ENCODE measurements at regions not wholly inside any gene's neighbourhood (a gene's known extent, or its start where the extent isn't known, plus 50 kb on each side); places are given as distances from the start of the nearest gene placed in this dataset.

- Mint-ChIP-seq H3K9me3 (no peaks in the 10 kb centered on the region), H3K4me3 (no peak overlapping the region), H3K27ac (no peak overlapping the region), H3K4me1 (ENCODE audit: low read depth) (no peaks in the 10 kb centered on the region), H3K27me3 (peaks cover 21% of the 10 kb centered on the region), H3K36me3 (ENCODE audit: low read depth) (no peaks in the 10 kb centered on the region)
Observed at GRCh38 chr11:45483416-45483815, 182.0 kb downstream of the CHST1 start.

- Mint-ChIP-seq H3K4me1 (ENCODE audit: low read depth) (no peaks in the 10 kb centered on the region), H3K36me3 (ENCODE audit: low read depth) (no peaks in the 10 kb centered on the region), H3K4me3 (no peak overlapping the region), H3K27me3 (peaks cover 21% of the 10 kb centered on the region), H3K27ac (no peak overlapping the region), H3K9me3 (no peaks in the 10 kb centered on the region)
Observed at GRCh38 chr11:45482331-45482730, 183.1 kb downstream of the CHST1 start.

DNA sequence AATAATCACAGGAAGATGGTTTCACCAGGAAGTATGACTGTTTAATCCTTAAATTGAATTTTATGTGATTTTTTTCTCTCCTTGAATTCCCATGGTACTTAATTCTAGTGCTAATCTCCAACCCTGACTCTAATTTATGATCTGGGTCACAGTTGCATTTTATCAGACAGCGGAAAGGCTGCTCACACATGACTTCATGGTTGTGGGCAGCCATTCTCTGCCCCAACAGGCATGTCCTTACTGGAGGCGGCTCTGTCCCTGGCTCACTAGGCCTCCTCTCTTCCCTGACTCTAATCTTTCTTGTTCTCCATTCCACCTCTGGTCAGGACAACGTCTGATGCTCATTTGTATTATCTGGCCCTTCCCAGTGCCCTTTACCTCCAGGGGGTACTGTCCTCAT, 184.4 kb downstream of the CHST1 start:
- Mint-ChIP-seq H3K27ac (no peak overlapping the region), H3K4me1 (ENCODE audit: low read depth) (no peaks in the 10 kb centered on the region), H3K36me3 (ENCODE audit: low read depth) (no peaks in the 10 kb centered on the region), H3K4me3 (no peak overlapping the region), H3K27me3 (peaks cover 21% of the 10 kb centered on the region), H3K9me3 (no peaks in the 10 kb centered on the region)

- Mint-ChIP-seq H3K27ac (no peak overlapping the region), H3K4me1 (ENCODE audit: low read depth) (no peaks in the 10 kb centered on the region), H3K9me3 (no peaks in the 10 kb centered on the region), H3K36me3 (ENCODE audit: low read depth) (no peaks in the 10 kb centered on the region), H3K27me3 (peaks cover 17% of the 10 kb centered on the region), H3K4me3 (no peak overlapping the region)
Observed at GRCh38 chr11:45477588-45477987, 187.8 kb downstream of the CHST1 start.

- H3K27me3 Mint-ChIP-seq = peaks cover 15% of the 10 kb centered on the region
- H3K4me3 Mint-ChIP-seq = no peak overlapping the region
- H3K9me3 Mint-ChIP-seq = no peaks in the 10 kb centered on the region
- H3K27ac Mint-ChIP-seq = no peak overlapping the region
- no peaks in the 10 kb centered on the region for H3K4me1 Mint-ChIP-seq (ENCODE audit: low read depth)
- H3K36me3 Mint-ChIP-seq (ENCODE audit: low read depth) = no peaks in the 10 kb centered on the region
Observed at GRCh38 chr11:45476126-45476525, 189.3 kb downstream of the CHST1 start.

DNA sequence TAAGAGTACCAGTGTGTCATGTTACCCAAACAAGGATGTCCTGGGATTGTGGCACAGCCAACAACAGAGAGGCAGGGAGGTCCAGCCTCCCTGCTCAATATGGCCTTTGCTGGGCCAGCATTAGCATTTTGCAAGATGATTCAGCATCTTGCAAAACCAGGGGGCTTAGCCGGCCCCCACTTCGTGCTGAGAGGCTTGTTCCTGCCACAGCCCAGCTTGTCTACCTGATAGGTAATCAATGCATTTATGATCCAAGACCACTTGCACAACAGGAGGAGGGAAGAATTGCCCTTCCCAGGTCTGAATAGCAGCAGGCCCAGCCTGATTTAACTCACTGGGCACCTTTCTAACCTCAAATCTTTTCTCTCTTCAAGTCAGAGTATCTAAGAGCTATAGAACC, 189.0 kb upstream of the SYT13 start:
- Mint-ChIP-seq H3K36me3 (ENCODE audit: low read depth) (no peaks in the 10 kb centered on the region), H3K4me1 (ENCODE audit: low read depth) (no peaks in the 10 kb centered on the region), H3K9me3 (no peaks in the 10 kb centered on the region), H3K27ac (no peak overlapping the region), H3K27me3 (peaks cover 10% of the 10 kb centered on the region), H3K4me3 (no peak overlapping the region)

DNA sequence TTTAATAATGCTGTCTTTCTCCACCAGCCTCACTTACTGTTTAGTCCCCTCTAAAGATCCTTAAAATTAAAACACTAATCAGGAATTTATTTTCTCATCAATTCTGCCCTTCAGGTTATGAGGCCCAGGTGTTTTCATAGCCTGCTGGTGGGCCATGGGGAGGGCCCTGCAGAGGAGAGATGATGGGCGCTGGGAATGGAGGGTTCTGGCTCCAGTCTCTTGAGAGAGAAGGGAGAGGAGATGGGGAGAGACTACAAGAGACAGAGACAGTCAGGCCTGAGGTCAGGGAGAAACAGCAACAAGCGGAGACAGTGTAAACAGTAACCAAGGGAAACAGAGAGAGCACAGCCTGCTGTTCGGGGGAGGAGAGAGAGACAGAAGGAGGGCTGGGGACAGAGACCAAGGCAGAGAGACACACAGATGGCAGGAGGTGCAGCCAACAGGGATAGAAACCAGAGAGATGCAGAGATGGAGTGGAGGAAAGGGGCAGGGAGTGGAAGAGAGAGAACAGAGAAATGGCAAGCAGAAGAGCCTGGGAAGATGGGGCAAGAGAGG, 187.3 kb upstream of the SYT13 start:
- H3K36me3 Mint-ChIP-seq (ENCODE audit: low read depth) = no peaks in the 10 kb centered on the region
- H3K4me3 Mint-ChIP-seq = no peak overlapping the region
- no peaks in the 10 kb centered on the region for H3K4me1 Mint-ChIP-seq (ENCODE audit: low read depth)
- no peaks in the 10 kb centered on the region for H3K9me3 Mint-ChIP-seq
- H3K27ac Mint-ChIP-seq = no peak overlapping the region
- H3K27me3 Mint-ChIP-seq = peaks cover 10% of the 10 kb centered on the region

DNA sequence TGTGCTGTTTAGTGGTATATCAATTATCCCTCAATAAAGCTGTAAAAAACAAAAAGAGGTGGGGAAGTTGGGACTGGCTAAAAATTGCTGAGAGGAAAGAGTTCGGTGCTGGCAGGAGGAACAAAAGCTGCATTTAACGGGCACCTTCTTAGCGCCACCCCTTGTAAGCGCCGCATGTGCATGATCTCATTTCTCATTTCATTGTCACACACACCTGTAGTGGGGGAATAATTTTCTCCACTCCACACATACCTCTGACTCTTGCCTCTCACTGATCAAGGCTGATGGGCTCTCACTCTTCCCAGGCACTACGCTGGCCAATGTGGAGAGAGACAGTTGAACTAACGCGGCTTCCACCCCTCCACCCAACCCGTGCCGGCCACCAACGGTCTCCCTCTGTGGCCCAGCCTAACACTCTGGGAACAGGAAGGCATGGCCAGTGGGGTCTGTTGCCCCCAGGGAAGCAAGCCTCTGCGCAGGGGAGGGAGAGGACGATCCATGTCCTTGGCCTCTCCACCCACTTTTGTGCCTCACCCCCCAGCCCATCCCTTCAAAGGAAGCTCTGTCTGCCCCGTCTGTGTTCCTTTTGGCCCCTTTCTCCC, 186.7 kb upstream of the SYT13 start:
- H3K27me3 Mint-ChIP-seq = peaks cover 10% of the 10 kb centered on the region
- H3K27ac Mint-ChIP-seq = no peak overlapping the region
- no peaks in the 10 kb centered on the region for H3K9me3 Mint-ChIP-seq
- no peaks in the 10 kb centered on the region for H3K4me1 Mint-ChIP-seq (ENCODE audit: low read depth)
- H3K36me3 Mint-ChIP-seq (ENCODE audit: low read depth) = no peaks in the 10 kb centered on the region
- H3K4me3 Mint-ChIP-seq = no peak overlapping the region

DNA sequence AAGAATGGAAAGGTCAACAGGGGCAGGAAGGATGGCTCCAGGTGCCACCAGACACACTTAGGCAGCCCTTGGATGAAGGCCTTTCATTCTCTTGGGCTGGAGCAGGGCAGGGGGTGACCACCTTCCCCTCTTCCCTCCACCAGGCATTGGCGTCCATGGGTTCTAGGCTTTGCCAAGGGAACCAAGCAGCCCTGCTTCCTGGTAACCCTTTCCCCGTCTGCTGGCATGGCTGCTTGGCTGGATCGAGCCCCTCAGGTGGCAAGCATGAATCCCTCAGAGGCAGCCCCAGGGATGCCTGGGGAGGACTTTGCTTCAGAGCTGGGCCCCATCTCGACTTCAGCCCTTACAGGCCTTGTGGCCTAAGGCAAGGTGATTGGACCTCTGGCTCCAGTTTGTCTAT, 185.1 kb upstream of the SYT13 start:
- Mint-ChIP-seq H3K27ac (no peak overlapping the region), H3K4me3 (no peak overlapping the region), H3K9me3 (no peaks in the 10 kb centered on the region), H3K4me1 (ENCODE audit: low read depth) (no peaks in the 10 kb centered on the region), H3K36me3 (ENCODE audit: low read depth) (no peaks in the 10 kb centered on the region), H3K27me3 (peaks cover 10% of the 10 kb centered on the region)

DNA sequence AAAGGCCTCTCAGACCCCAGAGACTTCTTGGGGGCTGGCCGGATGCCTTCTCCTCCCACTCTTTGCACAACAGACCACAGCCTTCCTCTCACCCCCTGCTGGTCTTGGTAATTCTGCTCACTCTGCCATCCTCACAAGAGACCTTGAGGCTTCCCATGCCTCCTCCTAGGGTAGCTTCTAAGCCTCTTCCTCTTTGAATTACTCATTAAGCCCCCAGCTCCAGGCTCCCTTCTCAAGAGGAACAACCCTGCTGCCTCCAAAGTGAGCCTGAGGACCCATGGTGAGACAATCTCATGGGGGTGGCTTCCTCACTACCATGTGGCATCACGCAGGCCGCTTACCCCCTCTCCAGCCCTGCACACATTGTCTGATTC, 184.6 kb upstream of the SYT13 start:
- no peak overlapping the region for H3K27ac Mint-ChIP-seq
- H3K9me3 Mint-ChIP-seq = no peaks in the 10 kb centered on the region
- no peaks in the 10 kb centered on the region for H3K36me3 Mint-ChIP-seq (ENCODE audit: low read depth)
- H3K4me3 Mint-ChIP-seq = no peak overlapping the region
- no peaks in the 10 kb centered on the region for H3K4me1 Mint-ChIP-seq (ENCODE audit: low read depth)
- H3K27me3 Mint-ChIP-seq = peaks cover 10% of the 10 kb centered on the region

GRCh38 chr11:45470151-45470793, 184.1 kb upstream of the SYT13 start:
- peaks cover 10% of the 10 kb centered on the region for H3K27me3 Mint-ChIP-seq
- no peak overlapping the region for H3K4me3 Mint-ChIP-seq
- H3K9me3 Mint-ChIP-seq = no peaks in the 10 kb centered on the region
- no peaks in the 10 kb centered on the region for H3K4me1 Mint-ChIP-seq (ENCODE audit: low read depth)
- no peaks in the 10 kb centered on the region for H3K36me3 Mint-ChIP-seq (ENCODE audit: low read depth)
- H3K27ac Mint-ChIP-seq = no peak overlapping the region

DNA sequence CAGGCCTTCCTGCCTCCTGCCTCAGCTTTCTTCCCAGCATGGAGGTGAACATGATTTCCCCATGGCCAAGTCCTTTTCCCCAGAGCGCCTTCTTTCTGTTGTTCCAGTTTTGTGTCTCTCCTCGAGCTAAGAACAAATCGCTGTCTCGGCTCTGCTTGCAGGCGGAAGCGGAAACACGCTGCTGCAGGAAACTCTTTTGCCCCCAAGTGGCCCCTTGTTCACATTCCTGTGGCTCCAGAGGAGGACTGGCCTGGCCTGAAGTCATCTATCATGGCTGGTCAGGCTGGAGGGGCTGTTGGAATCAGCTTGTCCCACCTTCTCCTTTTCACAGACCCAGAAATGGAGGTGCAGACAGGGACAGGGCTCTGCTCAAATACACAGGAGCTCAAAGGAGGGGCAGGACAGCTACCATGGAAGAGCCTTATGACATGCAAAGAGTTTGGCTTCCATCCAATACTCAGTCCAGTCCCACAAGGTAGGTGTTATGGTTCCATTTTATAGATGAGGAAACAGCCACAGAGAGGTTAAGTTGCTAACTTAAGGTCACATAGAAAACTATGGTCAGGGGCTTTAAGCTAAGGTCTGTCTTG, 182.2 kb upstream of the SYT13 start:
- no peaks in the 10 kb centered on the region for H3K9me3 Mint-ChIP-seq
- no peaks in the 10 kb centered on the region for H3K4me1 Mint-ChIP-seq (ENCODE audit: low read depth)
- H3K36me3 Mint-ChIP-seq (ENCODE audit: low read depth) = no peaks in the 10 kb centered on the region
- no peak overlapping the region for H3K4me3 Mint-ChIP-seq
- H3K27me3 Mint-ChIP-seq = peaks cover 7% of the 10 kb centered on the region
- no peak overlapping the region for H3K27ac Mint-ChIP-seq

DNA sequence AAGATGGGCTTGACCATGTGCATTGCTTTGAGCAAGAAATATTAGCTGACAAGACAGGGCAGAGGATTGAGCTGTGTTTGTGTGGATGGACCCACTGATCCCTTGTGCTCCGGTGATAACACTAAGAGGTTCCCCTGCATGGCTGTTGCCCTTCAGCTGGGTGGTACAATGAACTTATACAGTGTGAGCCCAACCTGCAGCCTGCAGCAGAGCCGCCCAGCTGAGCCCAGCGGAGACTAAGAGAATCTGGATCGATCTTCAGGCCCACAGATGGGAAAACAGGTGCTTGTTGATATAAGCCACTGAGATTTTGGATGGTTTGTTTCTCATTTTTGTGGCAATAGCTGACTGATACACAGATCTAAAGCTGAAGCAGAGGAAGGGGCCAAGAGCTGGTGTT, 177.4 kb upstream of the SYT13 start:
- peaks cover 12% of the 10 kb centered on the region for H3K27me3 Mint-ChIP-seq
- H3K9me3 Mint-ChIP-seq = no peaks in the 10 kb centered on the region
- no peaks in the 10 kb centered on the region for H3K4me1 Mint-ChIP-seq (ENCODE audit: low read depth)
- H3K4me3 Mint-ChIP-seq = no peak overlapping the region
- H3K27ac Mint-ChIP-seq = no peak overlapping the region
- no peaks in the 10 kb centered on the region for H3K36me3 Mint-ChIP-seq (ENCODE audit: low read depth)

GRCh38 chr11:45461514-45461913, 175.4 kb upstream of the SYT13 start:
- H3K9me3 Mint-ChIP-seq = no peaks in the 10 kb centered on the region
- peaks cover 12% of the 10 kb centered on the region for H3K27me3 Mint-ChIP-seq
- H3K27ac Mint-ChIP-seq = no peak overlapping the region
- H3K4me1 Mint-ChIP-seq (ENCODE audit: low read depth) = no peaks in the 10 kb centered on the region
- no peak overlapping the region for H3K4me3 Mint-ChIP-seq
- H3K36me3 Mint-ChIP-seq (ENCODE audit: low read depth) = no peaks in the 10 kb centered on the region

DNA sequence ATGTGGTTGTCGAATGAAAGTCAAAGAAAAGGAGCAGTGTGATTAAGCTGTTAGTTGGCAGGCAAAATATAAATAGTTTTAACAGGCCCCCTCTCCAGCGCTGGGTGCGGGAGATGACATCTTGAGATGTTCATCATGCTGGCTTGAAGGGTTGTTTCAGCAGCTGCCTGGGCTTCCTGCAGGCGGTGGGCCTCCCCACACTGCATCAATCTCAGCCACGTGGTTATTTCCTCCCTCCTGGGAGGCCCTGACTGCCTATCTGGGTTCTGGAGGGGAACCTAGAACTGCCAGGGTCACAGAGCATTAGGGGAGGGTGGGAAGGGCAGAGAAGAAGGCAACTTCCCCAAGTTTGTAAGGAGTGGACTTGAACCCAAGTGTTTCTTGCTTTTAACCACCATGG, 173.3 kb upstream of the SYT13 start:
- Mint-ChIP-seq H3K27me3 (peaks cover 20% of the 10 kb centered on the region), H3K9me3 (no peaks in the 10 kb centered on the region), H3K4me1 (ENCODE audit: low read depth) (no peaks in the 10 kb centered on the region), H3K4me3 (no peak overlapping the region), H3K27ac (no peak overlapping the region), H3K36me3 (ENCODE audit: low read depth) (no peaks in the 10 kb centered on the region)

GRCh38 chr11:45458269-45458668, 172.1 kb upstream of the SYT13 start:
- Mint-ChIP-seq H3K36me3 (ENCODE audit: low read depth) (no peaks in the 10 kb centered on the region), H3K4me1 (ENCODE audit: low read depth) (no peaks in the 10 kb centered on the region), H3K9me3 (no peaks in the 10 kb centered on the region), H3K27me3 (peaks cover 20% of the 10 kb centered on the region), H3K4me3 (no peak overlapping the region), H3K27ac (no peak overlapping the region)

All from stimulated activated naive CD8-positive, alpha-beta T cell treated with anti-CD3 and anti-CD28 coated beads, Interleukin-15, Interleukin-2, amounts not matched to agents 100 ng/mL and 50 ng/mL, for 24 hours (primary cell).